NCI-H226 (cell line): ENCODE measurements at regions not wholly inside any gene's neighbourhood (a gene's known extent, or its start where the extent isn't known, plus 50 kb on each side); places are given as distances from the start of the nearest gene placed in this dataset.
A peak's percentile ranks its signal among the peaks of the same experiment; 100 is the strongest.

ENCODE experiments used
- DNase-seq: peaks from one replicate; pipeline ENCODE4 v3.0.0-alpha.2; 2015

GRCh38 chr7:41121228-41121627, 581.7 kb downstream of the INHBA start:
- DNase-seq: no peak

- DNase-seq: no peak
These were observed 584.4 kb downstream of the INHBA start for GRCh38 chr7:41118486-41118885.

GRCh38 chr7:41117431-41117830, 585.5 kb downstream of the INHBA start:
- DNase-seq: no peak

- DNase-seq: no peak
These were observed 586.1 kb downstream of the INHBA start for GRCh38 chr7:41116817-41117216.

GRCh38 chr7:41116337-41116736, 586.6 kb downstream of the INHBA start:
- no peak for DNase-seq

GRCh38 chr7:41114691-41115090, 588.2 kb downstream of the INHBA start:
- DNase-seq: no peak

DNA sequence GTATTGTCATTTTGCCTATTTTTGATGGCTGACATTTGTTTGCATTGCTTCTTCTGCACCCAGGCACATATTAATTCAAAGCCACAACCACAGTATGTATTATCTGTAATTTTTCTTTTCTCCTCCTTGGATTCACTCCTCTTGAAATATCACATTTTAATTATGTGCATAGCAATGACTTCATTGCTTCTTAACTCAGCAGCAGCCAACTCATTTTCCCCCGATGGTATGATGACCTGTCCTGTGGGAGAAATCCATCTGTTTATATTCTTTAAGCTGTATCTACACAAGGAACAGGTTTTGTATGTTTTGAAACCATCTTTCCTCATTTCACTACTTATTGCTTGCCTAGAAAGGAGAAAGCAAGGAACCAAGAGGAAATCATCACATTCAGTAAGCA, 588.8 kb downstream of the INHBA start:
- DNase-seq: peak; percentile 46

GRCh38 chr7:41113719-41114118, 589.2 kb downstream of the INHBA start:
- no peak for DNase-seq

DNA sequence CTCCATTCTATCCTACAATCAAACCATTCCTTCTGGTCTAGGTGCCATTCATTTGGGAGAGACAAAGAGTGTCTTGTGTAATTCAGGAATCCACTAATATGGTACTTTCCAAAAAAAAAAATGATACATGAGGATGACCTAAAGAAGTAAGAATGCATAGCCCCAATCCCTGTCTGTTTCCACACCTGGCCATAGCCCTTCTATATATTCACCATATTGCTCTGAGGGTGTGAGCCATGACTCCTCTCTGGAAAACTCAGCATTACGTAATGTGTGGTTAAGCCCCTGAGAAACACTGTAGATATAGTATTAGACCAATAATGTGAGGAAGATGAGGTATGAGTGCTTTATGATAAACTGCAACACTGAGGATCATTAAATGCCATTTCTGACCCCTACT, 592.7 kb downstream of the INHBA start:
- peak; percentile 95 for DNase-seq

DNA sequence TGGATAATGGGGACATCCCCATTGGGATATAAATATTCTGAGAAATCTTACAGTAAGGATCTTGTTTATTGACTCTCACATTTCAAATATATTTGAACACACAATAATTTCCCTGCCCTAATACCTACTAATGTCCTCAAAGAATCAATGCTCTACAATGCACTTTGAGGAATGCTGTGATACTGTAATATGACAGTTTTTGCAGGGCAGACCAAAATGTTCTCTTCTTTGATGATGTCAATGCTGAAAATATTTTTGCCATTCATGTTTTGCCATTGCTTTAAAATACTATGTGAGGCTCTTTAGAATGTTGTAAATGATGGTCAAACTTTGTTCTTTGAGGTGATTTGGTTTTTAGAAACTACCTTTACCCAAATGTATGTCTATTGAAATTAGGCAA, 594.1 kb downstream of the INHBA start:
- DNase-seq: no peak

GRCh38 chr7:41107938-41108448, 594.9 kb downstream of the INHBA start:
- peak; percentile 74 for DNase-seq

GRCh38 chr7:41107330-41107937, 595.5 kb downstream of the INHBA start:
- DNase-seq: peak; percentile 99

- no peak for DNase-seq
These were observed 598.3 kb downstream of the INHBA start for GRCh38 chr7:41104631-41105030.

DNA sequence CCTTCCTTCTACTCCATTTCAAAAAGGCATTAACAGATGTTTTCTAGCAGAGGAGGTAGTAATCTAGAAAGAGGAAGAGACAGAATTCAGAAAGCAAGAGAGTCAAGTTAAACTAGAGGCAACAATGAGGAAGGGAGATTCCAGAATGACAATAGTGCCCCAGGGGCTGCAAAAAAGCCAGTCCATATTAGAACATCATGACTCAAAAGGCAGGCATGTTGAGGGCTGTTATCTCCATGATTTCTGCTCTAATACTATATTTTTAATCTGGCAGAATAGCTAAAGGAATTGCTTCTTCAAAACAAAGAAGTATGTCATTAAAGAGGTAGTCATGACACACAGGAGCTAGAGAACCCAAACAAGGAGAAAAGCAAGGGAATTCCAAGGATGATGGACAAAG, 599.6 kb downstream of the INHBA start:
- peak; percentile 91 for DNase-seq

DNA sequence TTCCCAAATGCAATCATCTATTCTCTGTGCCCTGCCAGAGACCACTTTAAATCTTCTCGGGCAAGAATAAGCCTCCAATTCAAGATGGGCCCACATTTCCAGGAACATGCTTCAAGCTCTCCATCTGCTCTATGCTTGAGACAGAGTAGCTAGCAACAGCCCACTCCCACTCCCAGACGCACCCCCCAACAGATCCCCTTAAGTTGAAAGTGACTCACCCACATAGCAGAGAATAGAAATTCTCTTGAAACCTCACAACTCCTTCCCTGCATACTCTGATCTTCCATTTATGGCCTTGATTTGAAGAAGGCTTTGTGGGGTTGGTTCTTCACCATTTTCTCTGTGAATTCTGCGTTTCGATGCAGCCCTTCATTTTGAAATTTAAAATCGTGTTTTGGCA, 604.0 kb downstream of the INHBA start:
- no peak for DNase-seq

DNA sequence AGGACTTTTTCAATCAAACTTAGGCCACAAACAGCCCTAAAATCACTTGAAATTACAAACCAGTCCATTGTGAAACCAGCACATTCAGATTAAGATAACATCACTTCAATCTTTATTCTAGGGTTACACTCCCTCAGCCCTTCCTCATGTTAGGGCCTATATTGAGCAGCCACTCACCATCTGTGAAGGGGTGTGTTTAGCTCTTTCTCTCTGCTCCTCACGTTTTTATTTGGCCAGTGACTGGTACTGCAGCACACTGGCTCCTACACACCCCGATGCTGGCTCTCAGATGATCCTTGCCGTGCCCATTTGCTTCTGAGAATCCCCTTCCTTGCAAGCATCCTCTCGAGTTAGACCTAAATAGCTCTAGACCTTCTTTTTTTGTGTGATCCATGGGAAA, 604.5 kb downstream of the INHBA start:
- DNase-seq: no peak

GRCh38 chr7:41097501-41097900, 605.4 kb downstream of the INHBA start:
- peak; percentile 35 for DNase-seq

DNA sequence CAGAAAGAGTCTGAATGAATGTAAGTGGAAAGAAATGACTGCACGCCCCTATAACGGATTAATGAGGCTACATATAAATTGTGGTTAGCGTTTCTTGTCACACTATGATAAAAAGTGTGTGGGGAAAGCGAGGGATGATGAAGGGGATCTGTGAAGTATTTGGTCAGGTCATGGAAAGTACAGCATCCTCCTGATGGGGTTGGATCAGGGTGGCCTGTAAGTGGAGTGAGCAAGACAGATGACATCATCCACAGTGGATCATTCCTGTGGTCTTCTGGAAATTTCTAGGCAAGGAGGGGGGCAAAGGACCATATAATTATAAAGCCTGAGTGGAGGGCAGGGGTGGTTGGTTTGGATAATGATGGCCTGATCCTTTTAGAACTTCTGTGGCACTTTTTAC, 606.0 kb downstream of the INHBA start:
- peak; percentile 40 for DNase-seq

GRCh38 chr7:41093141-41093540, 609.7 kb downstream of the INHBA start:
- no peak for DNase-seq

DNA sequence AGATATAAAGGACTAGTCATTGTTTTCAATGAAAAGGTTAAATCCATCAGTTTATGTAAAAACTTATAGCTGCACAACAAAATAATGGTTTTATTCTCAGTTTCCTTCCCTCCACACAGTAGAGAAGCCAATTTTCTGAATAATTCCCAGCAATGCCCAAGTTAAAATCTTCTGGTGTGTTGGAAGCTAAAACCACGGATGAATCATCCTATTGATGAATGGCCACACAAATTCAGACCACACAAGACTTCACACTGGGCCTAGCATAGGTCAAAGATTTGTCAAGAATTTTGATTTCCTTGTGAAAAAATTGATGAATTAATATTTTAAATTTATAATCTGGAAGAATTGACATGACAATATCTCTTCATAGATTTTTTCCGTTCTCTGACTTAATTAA, 617.6 kb downstream of the INHBA start:
- DNase-seq: peak; percentile 61

GRCh38 chr7:41084381-41084780, 618.5 kb downstream of the INHBA start:
- no peak for DNase-seq

GRCh38 chr7:41069635-41070034, 633.3 kb downstream of the INHBA start:
- DNase-seq: no peak

GRCh38 chr7:41067576-41067975, 635.3 kb downstream of the INHBA start:
- DNase-seq: no peak

DNA sequence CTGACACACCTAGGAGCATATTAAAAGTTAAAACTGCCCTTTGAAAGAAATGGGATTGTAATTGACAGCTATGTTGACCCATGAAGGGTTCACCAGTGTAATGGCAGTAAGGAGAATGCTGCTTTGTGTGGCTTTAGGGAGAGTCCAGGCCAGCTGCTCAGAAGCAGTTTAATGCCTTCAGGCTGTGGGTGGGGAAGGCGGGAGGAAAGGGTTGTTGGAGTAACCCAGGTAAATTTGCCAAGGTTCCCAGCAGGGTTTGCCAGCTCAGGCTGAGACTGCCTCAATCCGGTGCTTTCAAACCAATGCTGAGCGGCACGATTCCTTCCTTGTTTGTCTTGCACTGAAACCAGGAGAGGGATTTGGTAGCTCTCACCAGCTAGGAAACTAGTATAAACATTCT, 637.2 kb downstream of the INHBA start:
- no peak for DNase-seq

DNA sequence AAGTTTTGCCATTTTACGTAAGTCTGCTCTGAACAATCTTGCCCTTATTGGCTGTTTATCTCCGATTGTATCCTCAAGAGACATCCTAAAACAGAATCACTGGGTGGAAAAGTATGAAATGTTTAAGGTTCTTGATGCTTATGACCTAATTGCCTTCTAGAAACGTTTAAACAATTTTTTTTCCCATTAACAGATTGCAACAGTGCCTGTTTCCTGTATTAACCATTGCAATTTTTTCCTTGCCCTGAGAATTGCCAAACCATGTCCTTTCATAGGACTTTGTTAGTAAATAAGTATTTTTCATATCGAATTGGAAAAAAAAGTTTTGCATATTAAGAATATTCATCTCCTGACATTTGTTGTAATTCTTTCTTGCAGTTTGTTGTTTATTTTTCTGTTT, 639.8 kb downstream of the INHBA start:
- DNase-seq: no peak
